ENCODE measurements at regions not wholly inside any gene's neighbourhood (a gene's known extent, or its start where the extent isn't known, plus 50 kb on each side); places are given as distances from the start of the nearest gene placed in this dataset.

- TF ChIP-seq CTCF (IDR thresholded peaks at IDR 0.05) (no peak), POLR2AphosphoS5 (IDR thresholded peaks at IDR 0.05) (no peak)
These were observed 172.7 kb upstream of the ARHGAP24 start for GRCh38 chr4:85302193-85302736.
